H1 (cell line): ENCODE measurements at regions not wholly inside any gene's neighbourhood (a gene's known extent, or its start where the extent isn't known, plus 50 kb on each side); places are given as distances from the start of the nearest gene placed in this dataset.

ENCODE experiments used
- ASH2L ChIP-seq: fragments of 200-600, 300-600 bp; sonication (generic); IDR thresholded peaks from one replicate; pipeline ENCODE4 v1.7.1; 2017; ENCODE audit warnings: low read length
- JUN ChIP-seq: IDR thresholded peaks from 2 replicates; pipeline ENCODE4 v1.6.1; 2011; ENCODE audit warnings: low read depth, mild to moderate bottlenecking, improper control_type of control experiment, low read length
- MAFK ChIP-seq: IDR thresholded peaks from 2 replicates; pipeline ENCODE4 v1.6.1; 2012; ENCODE audit warnings: low read depth, mild to moderate bottlenecking, improper control_type of control experiment, low read length
- RXRA ChIP-seq: IDR thresholded peaks from 2 replicates; pipeline ENCODE4 v1.6.1; 2011; ENCODE audit warnings: low read depth, mild to moderate bottlenecking, low read length, moderate library complexity; ENCODE audit not compliant: insufficient read depth
- SIRT6 ChIP-seq: IDR thresholded peaks from one replicate; pipeline ENCODE4 v1.7.1; 2012; ENCODE audit warnings: low read length, inconsistent platforms
- SP2 ChIP-seq: IDR thresholded peaks from 2 replicates; pipeline ENCODE4 v1.6.1; 2012; ENCODE audit warnings: mild to moderate bottlenecking, low read length, inconsistent platforms
- TCF12 ChIP-seq: IDR thresholded peaks from 2 replicates; pipeline ENCODE4 v1.6.1; 2011; ENCODE audit warnings: low read depth, mild to moderate bottlenecking, low read length
- YY1 ChIP-seq: IDR thresholded peaks from 2 replicates; pipeline ENCODE4 v1.6.1; 2011; ENCODE audit warnings: low read depth, mild to moderate bottlenecking, low read length
- ZNF274 ChIP-seq: IDR thresholded peaks from 2 replicates; pipeline ENCODE4 v1.7.0; 2012; ENCODE audit warnings: low read length, borderline replicate concordance; ENCODE audit errors: extremely low read depth
- TF ChIP-seq, protein P1 (sequence below): IDR thresholded peaks from 2 replicates; pipeline ENCODE4 v1.6.1; 2012; ENCODE audit warnings: inconsistent platforms
- TF ChIP-seq, protein P2 (sequence below), 3 experiments: IDR thresholded peaks; 1 replicate in 2 of 3; 2 replicates in 1 of 3; pipeline versions ENCODE4 v1.5.1 to v1.6.1; 2011; ENCODE audit warnings: low read length in 3 of 3, mild to moderate bottlenecking in 3 of 3, inconsistent platforms in 2 of 3, low read depth in 1 of 3, moderate library complexity in 1 of 3; ENCODE audit not compliant: insufficient read depth in 1 of 3; ENCODE audit errors: control extremely low read depth in 1 of 3

DNA sequence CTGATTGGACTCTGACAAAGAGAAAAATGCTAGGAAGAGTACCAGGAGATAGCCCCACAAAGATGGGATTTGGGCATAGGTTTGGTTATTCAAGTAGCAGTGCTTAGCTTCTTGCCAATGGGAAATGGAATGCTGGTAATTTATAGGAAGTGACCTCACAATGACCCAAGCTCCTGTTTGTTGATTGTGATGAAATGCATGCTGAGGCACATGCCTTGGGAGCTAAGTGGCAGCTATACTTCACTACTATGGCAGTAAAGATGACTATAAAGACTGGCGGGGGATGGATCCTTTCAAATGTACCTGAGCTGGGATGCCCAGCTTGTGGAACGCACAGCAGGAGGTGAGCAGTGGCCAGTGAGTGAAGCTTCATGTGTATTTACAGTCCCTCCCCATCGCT lies 153.8 kb downstream of the ZNF22 start:
- TF ChIP-seq ZNF274: no peak
- TF ChIP-seq MAFK: no peak
- TF ChIP-seq, protein P1, sequence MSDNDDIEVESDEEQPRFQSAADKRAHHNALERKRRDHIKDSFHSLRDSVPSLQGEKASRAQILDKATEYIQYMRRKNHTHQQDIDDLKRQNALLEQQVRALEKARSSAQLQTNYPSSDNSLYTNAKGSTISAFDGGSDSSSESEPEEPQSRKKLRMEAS: no peak
- TF ChIP-seq RXRA: no peak
- TF ChIP-seq SP2: no peak
- TF ChIP-seq ASH2L: no peak
- no peak for TF ChIP-seq SIRT6
- no peak for TF ChIP-seq TCF12
- no peak for TF ChIP-seq YY1
- TF ChIP-seq, protein P2, sequence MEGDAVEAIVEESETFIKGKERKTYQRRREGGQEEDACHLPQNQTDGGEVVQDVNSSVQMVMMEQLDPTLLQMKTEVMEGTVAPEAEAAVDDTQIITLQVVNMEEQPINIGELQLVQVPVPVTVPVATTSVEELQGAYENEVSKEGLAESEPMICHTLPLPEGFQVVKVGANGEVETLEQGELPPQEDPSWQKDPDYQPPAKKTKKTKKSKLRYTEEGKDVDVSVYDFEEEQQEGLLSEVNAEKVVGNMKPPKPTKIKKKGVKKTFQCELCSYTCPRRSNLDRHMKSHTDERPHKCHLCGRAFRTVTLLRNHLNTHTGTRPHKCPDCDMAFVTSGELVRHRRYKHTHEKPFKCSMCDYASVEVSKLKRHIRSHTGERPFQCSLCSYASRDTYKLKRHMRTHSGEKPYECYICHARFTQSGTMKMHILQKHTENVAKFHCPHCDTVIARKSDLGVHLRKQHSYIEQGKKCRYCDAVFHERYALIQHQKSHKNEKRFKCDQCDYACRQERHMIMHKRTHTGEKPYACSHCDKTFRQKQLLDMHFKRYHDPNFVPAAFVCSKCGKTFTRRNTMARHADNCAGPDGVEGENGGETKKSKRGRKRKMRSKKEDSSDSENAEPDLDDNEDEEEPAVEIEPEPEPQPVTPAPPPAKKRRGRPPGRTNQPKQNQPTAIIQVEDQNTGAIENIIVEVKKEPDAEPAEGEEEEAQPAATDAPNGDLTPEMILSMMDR (IDR thresholded peaks at IDR 0.05; ENCODE audit: control extremely low read depth in 1 of 3, insufficient read depth in 1 of 3, low read depth in 1 of 3, low read length in 3 of 3): no peak
- TF ChIP-seq JUN: no peak
